ENCODE measurements at regions not wholly inside any gene's neighbourhood (a gene's known extent, or its start where the extent isn't known, plus 50 kb on each side); places are given as distances from the start of the nearest gene placed in this dataset.
A peak's percentile ranks its signal among the peaks of the same experiment; 100 is the strongest.

- no peaks in the 10 kb centered on the region for H3K79me2 ChIP-seq (ENCODE audit: control insufficient read depth, insufficient read depth, low read length, poor library complexity)
- no peak overlapping the region for H2AFZ ChIP-seq (ENCODE audit: insufficient read depth, low read length, poor library complexity)
- H3K27ac ChIP-seq (ENCODE audit: low read depth, low read length), result no peak overlapping the region
- no peak overlapping the region for H2AK5ac ChIP-seq (ENCODE audit: low read length)
- no peaks in the 10 kb centered on the region for H3K27me3 ChIP-seq (ENCODE audit: insufficient read depth, low read length)
- H2BK5ac ChIP-seq (ENCODE audit: low read depth, low read length, poor library complexity), result no peak overlapping the region
- H4K8ac ChIP-seq (ENCODE audit: low read depth, low read length), result no peak overlapping the region
- H3K79me1 ChIP-seq (ENCODE audit: low read length), result no peaks in the 10 kb centered on the region
- no peak overlapping the region for H2BK120ac ChIP-seq (ENCODE audit: insufficient read depth, low read length, poor library complexity)
- H4K12ac ChIP-seq (ENCODE audit: low read depth, low read length), result no peak overlapping the region
- WGBS (ENCODE audit: extremely low coverage, insufficient coverage, insufficient read length), result no CpG with 5 or more reads among the region's 6 CpGs
- H3K18ac ChIP-seq (ENCODE audit: low read length), result no peak overlapping the region
- no peak overlapping the region for H4K91ac ChIP-seq (ENCODE audit: low read depth, low read length)
- DNase-seq, result no peak
- H3K14ac ChIP-seq (ENCODE audit: low read length), result no peak overlapping the region
- H2BK12ac ChIP-seq (ENCODE audit: low read length), result no peak overlapping the region
- no peak overlapping the region for H3K9ac ChIP-seq (ENCODE audit: low read length)
- H3K4ac ChIP-seq (ENCODE audit: low read depth, low read length), result no peak overlapping the region
- H3K4me3 ChIP-seq (ENCODE audit: low read depth, low read length), result no peak overlapping the region
- H3K23ac ChIP-seq (ENCODE audit: low read length), result no peak overlapping the region
- H3K9me3 ChIP-seq (ENCODE audit: insufficient read depth, low read depth, low read length), result no peaks in the 10 kb centered on the region
- no peaks in the 10 kb centered on the region for H3K4me1 ChIP-seq (ENCODE audit: control insufficient read depth in 1 of 2, insufficient read depth in 2 of 2, low read length in 2 of 2)
- H3K36me3 ChIP-seq (ENCODE audit: control insufficient read depth in 1 of 2, insufficient read depth in 2 of 2, low read length in 2 of 2), result no peaks in the 10 kb centered on the region
- H3K4me2 ChIP-seq (ENCODE audit: low read length), result no peak overlapping the region
These were observed 223.9 kb upstream of the EPHA5 start for GRCh38 chr4:65893957-65894755.

DNA sequence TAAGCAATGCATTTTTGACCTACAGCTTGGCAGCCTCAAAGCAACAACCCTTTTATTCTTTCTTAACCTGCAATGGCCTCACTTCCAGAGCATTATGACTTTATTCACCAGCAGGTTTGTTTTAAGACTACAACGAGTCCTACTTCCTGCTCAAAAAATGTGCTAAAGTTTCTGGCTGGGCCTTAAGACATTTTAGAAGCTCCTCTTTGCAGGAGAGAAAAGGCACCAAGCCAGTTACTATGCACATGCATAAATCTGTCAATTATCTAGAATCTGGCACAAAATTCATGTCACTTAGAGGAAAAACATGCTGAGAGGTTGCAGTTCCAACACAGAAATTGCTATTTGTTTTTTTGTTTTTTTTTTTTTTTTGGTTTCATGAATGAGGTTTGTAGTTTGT lies 223.0 kb upstream of the EPHA5 start:
- no peak overlapping the region for H4K12ac ChIP-seq (ENCODE audit: low read depth, low read length)
- no peaks in the 10 kb centered on the region for H3K79me2 ChIP-seq (ENCODE audit: control insufficient read depth, insufficient read depth, low read length, poor library complexity)
- no peak overlapping the region for H3K4me3 ChIP-seq (ENCODE audit: low read depth, low read length)
- no peaks in the 10 kb centered on the region for H3K27me3 ChIP-seq (ENCODE audit: insufficient read depth, low read length)
- no peak overlapping the region for H3K27ac ChIP-seq (ENCODE audit: low read depth, low read length)
- H3K18ac ChIP-seq (ENCODE audit: low read length), result no peak overlapping the region
- no peaks in the 10 kb centered on the region for H3K9me3 ChIP-seq (ENCODE audit: insufficient read depth, low read depth, low read length)
- H4K91ac ChIP-seq (ENCODE audit: low read depth, low read length), result no peak overlapping the region
- H3K36me3 ChIP-seq (ENCODE audit: control insufficient read depth in 1 of 2, insufficient read depth in 2 of 2, low read length in 2 of 2), result no peaks in the 10 kb centered on the region
- H2BK5ac ChIP-seq (ENCODE audit: low read depth, low read length, poor library complexity), result no peak overlapping the region
- H3K14ac ChIP-seq (ENCODE audit: low read length), result no peak overlapping the region
- no peak overlapping the region for H3K23ac ChIP-seq (ENCODE audit: low read length)
- no peak for DNase-seq
- no peak overlapping the region for H3K4me2 ChIP-seq (ENCODE audit: low read length)
- H2AK5ac ChIP-seq (ENCODE audit: low read length), result no peak overlapping the region
- no peak overlapping the region for H2BK12ac ChIP-seq (ENCODE audit: low read length)
- no peaks in the 10 kb centered on the region for H3K4me1 ChIP-seq (ENCODE audit: control insufficient read depth in 1 of 2, insufficient read depth in 2 of 2, low read length in 2 of 2)
- H3K79me1 ChIP-seq (ENCODE audit: low read length), result no peaks in the 10 kb centered on the region
- H4K8ac ChIP-seq (ENCODE audit: low read depth, low read length), result no peak overlapping the region
- H3K4ac ChIP-seq (ENCODE audit: low read depth, low read length), result no peak overlapping the region
- H2AFZ ChIP-seq (ENCODE audit: insufficient read depth, low read length, poor library complexity), result no peak overlapping the region
- no peak overlapping the region for H2BK120ac ChIP-seq (ENCODE audit: insufficient read depth, low read length, poor library complexity)
- no peak overlapping the region for H3K9ac ChIP-seq (ENCODE audit: low read length)
- no CpG with 5 or more reads among the region's 1 CpG for WGBS (ENCODE audit: extremely low coverage, insufficient coverage, insufficient read length)

DNA sequence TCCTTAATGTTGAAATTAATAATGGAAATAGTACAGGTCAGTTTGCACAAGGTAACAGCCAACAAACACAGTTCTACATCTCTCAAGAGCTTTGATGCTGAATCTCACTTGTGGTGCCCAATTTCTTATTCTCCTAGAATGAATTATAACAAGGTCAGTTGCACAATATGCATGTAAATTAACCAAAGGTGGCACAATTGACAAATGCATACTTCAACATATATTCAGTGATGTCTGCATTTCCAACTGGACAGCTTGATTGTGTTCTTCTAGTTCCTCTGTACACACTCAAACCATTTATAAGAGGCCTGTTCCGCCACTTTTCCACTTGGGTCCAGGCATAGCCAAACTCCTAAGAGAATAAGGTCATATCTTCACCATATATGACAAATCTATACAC lies 210.3 kb upstream of the EPHA5 start:
- WGBS (ENCODE audit: extremely low coverage, insufficient coverage, insufficient read length), result no CpG with 5 or more reads among the region's 1 CpG
- H3K4me1 ChIP-seq (ENCODE audit: control insufficient read depth in 1 of 2, insufficient read depth in 2 of 2, low read length in 2 of 2), result no peaks in the 10 kb centered on the region
- no peak overlapping the region for H3K9ac ChIP-seq (ENCODE audit: low read length)
- H3K79me2 ChIP-seq (ENCODE audit: control insufficient read depth, insufficient read depth, low read length, poor library complexity), result no peaks in the 10 kb centered on the region
- H2BK120ac ChIP-seq (ENCODE audit: insufficient read depth, low read length, poor library complexity), result no peak overlapping the region
- no peak overlapping the region for H3K23ac ChIP-seq (ENCODE audit: low read length)
- no peaks in the 10 kb centered on the region for H3K36me3 ChIP-seq (ENCODE audit: control insufficient read depth in 1 of 2, insufficient read depth in 2 of 2, low read length in 2 of 2)
- H2AFZ ChIP-seq (ENCODE audit: insufficient read depth, low read length, poor library complexity), result no peak overlapping the region
- H4K8ac ChIP-seq (ENCODE audit: low read depth, low read length), result no peak overlapping the region
- no peak overlapping the region for H2AK5ac ChIP-seq (ENCODE audit: low read length)
- no peaks in the 10 kb centered on the region for H3K9me3 ChIP-seq (ENCODE audit: insufficient read depth, low read depth, low read length)
- no peak overlapping the region for H2BK12ac ChIP-seq (ENCODE audit: low read length)
- H2BK5ac ChIP-seq (ENCODE audit: low read depth, low read length, poor library complexity), result no peak overlapping the region
- H3K27me3 ChIP-seq (ENCODE audit: insufficient read depth, low read length), result no peaks in the 10 kb centered on the region
- H3K4me3 ChIP-seq (ENCODE audit: low read depth, low read length), result no peak overlapping the region
- no peak for DNase-seq
- H3K4me2 ChIP-seq (ENCODE audit: low read length), result no peak overlapping the region
- H3K79me1 ChIP-seq (ENCODE audit: low read length), result no peaks in the 10 kb centered on the region
- no peak overlapping the region for H3K27ac ChIP-seq (ENCODE audit: low read depth, low read length)
- H4K91ac ChIP-seq (ENCODE audit: low read depth, low read length), result no peak overlapping the region
- no peak overlapping the region for H4K12ac ChIP-seq (ENCODE audit: low read depth, low read length)
- no peak overlapping the region for H3K14ac ChIP-seq (ENCODE audit: low read length)
- H3K4ac ChIP-seq (ENCODE audit: low read depth, low read length), result no peak overlapping the region
- H3K18ac ChIP-seq (ENCODE audit: low read length), result no peak overlapping the region

GRCh38 chr4:65868096-65868824 lies 198.0 kb upstream of the EPHA5 start:
- DNase-seq, result peak; percentile 18 to 51
- no peak overlapping the region for H3K4me2 ChIP-seq (ENCODE audit: low read length)
- no peak overlapping the region for H3K18ac ChIP-seq (ENCODE audit: low read length)
- no peak overlapping the region for H2BK12ac ChIP-seq (ENCODE audit: low read length)
- H3K79me1 ChIP-seq (ENCODE audit: low read length), result no peaks in the 10 kb centered on the region
- no peaks in the 10 kb centered on the region for H3K4me1 ChIP-seq (ENCODE audit: control insufficient read depth in 1 of 2, insufficient read depth in 2 of 2, low read length in 2 of 2)
- no peak overlapping the region for H3K27ac ChIP-seq (ENCODE audit: low read depth, low read length)
- H2BK120ac ChIP-seq (ENCODE audit: insufficient read depth, low read length, poor library complexity), result no peak overlapping the region
- no peak overlapping the region for H3K4me3 ChIP-seq (ENCODE audit: low read depth, low read length)
- H3K36me3 ChIP-seq (ENCODE audit: control insufficient read depth in 1 of 2, insufficient read depth in 2 of 2, low read length in 2 of 2), result no peaks in the 10 kb centered on the region
- no peak overlapping the region for H4K8ac ChIP-seq (ENCODE audit: low read depth, low read length)
- no CpG with 5 or more reads among the region's 4 CpGs for WGBS (ENCODE audit: extremely low coverage, insufficient coverage, insufficient read length)
- H2AK5ac ChIP-seq (ENCODE audit: low read length), result no peak overlapping the region
- H3K79me2 ChIP-seq (ENCODE audit: control insufficient read depth, insufficient read depth, low read length, poor library complexity), result no peaks in the 10 kb centered on the region
- no peak overlapping the region for H3K14ac ChIP-seq (ENCODE audit: low read length)
- H2AFZ ChIP-seq (ENCODE audit: insufficient read depth, low read length, poor library complexity), result no peak overlapping the region
- no peak overlapping the region for H3K4ac ChIP-seq (ENCODE audit: low read depth, low read length)
- H3K23ac ChIP-seq (ENCODE audit: low read length), result no peak overlapping the region
- H4K12ac ChIP-seq (ENCODE audit: low read depth, low read length), result no peak overlapping the region
- H3K9ac ChIP-seq (ENCODE audit: low read length), result no peak overlapping the region
- H2BK5ac ChIP-seq (ENCODE audit: low read depth, low read length, poor library complexity), result no peak overlapping the region
- no peaks in the 10 kb centered on the region for H3K9me3 ChIP-seq (ENCODE audit: insufficient read depth, low read depth, low read length)
- H4K91ac ChIP-seq (ENCODE audit: low read depth, low read length), result no peak overlapping the region
- H3K27me3 ChIP-seq (ENCODE audit: insufficient read depth, low read length), result no peaks in the 10 kb centered on the region
